ENCODE measurements at regions not wholly inside any gene's neighbourhood (a gene's known extent, or its start where the extent isn't known, plus 50 kb on each side); places are given as distances from the start of the nearest gene placed in this dataset.
A peak's percentile ranks its signal among the peaks of the same experiment; 100 is the strongest.
"Not testable (repeated sequence)": the region's sequence is repeated elsewhere in the genome, so short reads cannot be mapped to it uniquely, and the experiment has no call there.

GRCh38 chr15:22002711-22003110 is 77.6 kb upstream of the OR4M2 start:
- not testable (repeated sequence) for ATAC-seq (replicated peaks); H3K27ac Mint-ChIP-seq; H3K4me3 Mint-ChIP-seq; DNase-seq; H3K9me3 Mint-ChIP-seq; H3K4me1 Mint-ChIP-seq (ENCODE audit: low read depth in 2 of 2); H3K36me3 Mint-ChIP-seq (ENCODE audit: insufficient read depth); H3K27me3 Mint-ChIP-seq

DNA sequence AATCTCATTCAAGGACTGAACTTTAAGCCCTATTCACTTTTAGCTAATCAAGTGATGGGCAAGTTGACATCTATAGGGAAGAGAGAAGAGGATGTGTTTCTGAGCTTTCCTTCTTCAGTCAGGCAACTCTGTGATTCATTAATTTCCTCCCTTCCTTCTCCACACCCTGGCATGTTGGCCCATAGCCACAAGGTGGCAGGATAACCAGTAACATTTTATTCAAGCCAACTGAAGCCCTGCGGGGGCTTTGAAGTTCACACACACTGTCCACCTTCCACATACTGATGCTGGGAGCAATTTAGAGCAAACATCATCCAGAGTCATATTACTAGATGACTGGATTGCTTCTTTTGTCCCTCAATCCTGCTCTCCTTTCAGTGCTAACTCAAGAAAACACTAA is 91.2 kb upstream of the OR4M2 start:
- not testable (repeated sequence) for H3K9me3 Mint-ChIP-seq; H3K27me3 Mint-ChIP-seq; H3K4me3 Mint-ChIP-seq; DNase-seq; H3K27ac Mint-ChIP-seq; H3K4me1 Mint-ChIP-seq (ENCODE audit: low read depth in 2 of 2); H3K36me3 Mint-ChIP-seq (ENCODE audit: insufficient read depth)
- ATAC-seq (replicated peaks), result peak; percentile 57

GRCh38 chr15:21983820-21984219 is 96.5 kb upstream of the OR4M2 start:
- H3K4me3 Mint-ChIP-seq, H3K27me3 Mint-ChIP-seq: not testable (repeated sequence)

DNA sequence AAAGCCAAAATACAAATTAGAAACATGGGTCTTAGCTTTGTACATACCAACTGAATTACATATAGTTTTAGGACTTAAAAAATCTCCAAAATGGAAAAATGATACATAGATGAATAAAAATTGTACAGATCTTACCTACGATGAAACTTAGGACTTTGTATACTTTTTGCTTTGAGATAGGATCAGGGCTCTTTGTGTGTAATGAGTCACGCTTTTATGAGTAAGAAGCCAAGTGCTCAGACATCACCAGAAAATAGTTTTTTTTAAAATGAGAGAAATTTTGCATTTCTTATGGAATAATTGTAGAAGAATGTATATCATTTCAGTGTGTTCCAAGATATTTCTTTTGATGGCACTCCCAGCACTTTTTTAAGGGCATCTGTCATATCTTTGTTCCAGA is 100.4 kb upstream of the OR4M2 start:
- H3K27me3 Mint-ChIP-seq; H3K27ac Mint-ChIP-seq; H3K4me1 Mint-ChIP-seq (ENCODE audit: low read depth in 2 of 2); DNase-seq; ATAC-seq (replicated peaks); H3K4me3 Mint-ChIP-seq; H3K36me3 Mint-ChIP-seq (ENCODE audit: insufficient read depth); H3K9me3 Mint-ChIP-seq: not testable (repeated sequence)

More at GRCh38 chr15:21983820-21984219, 96.5 kb upstream of the OR4M2 start:
- ATAC-seq (replicated peaks); H3K27ac Mint-ChIP-seq; H3K4me1 Mint-ChIP-seq (ENCODE audit: low read depth in 2 of 2); H3K9me3 Mint-ChIP-seq; H3K36me3 Mint-ChIP-seq (ENCODE audit: insufficient read depth); DNase-seq: not testable (repeated sequence)

DNA sequence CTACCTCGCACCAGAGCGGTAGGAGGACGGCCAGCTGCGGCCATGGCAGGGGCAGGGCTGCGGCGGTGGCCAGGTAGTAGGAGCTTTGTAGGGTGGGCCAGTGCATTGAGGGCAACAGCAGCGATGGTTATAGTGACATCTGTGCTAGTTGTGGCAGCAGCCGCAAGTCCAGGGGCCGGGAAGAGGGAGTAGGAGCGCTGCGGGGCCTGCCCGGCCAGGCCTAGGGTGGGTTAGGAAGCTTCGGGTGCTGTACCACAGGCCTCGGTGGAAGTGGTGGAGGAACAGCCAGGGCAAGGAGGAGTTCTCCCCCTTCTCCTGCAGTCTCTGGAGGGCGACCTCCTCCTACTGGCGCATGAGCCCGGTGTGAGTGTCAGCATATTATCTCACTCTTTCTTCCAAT is 76.2 kb upstream of the POTEB start:
- not testable (repeated sequence) for ATAC-seq (replicated peaks); H3K27me3 Mint-ChIP-seq

DNA sequence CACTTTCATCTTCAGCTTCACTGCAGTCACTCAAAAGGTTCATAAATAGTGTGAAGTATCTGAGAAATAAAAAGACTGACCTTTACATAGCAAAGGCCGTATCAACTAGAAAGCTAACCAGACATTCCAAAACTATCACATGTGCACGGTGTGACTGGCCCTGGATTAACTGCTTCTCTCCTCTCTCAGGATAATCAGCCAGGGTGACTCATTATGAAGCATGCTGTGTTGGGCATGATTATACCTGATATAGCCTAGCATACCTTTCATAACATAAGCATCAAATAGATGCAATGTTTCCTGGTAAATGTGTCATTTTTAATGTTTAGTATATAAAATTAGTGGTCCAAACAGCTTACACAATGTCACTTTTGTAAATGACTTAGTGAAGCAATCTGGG is 62.8 kb upstream of the POTEB start:
- H3K9me3 Mint-ChIP-seq; H3K36me3 Mint-ChIP-seq (ENCODE audit: insufficient read depth); H3K27ac Mint-ChIP-seq; H3K4me3 Mint-ChIP-seq; DNase-seq; H3K4me1 Mint-ChIP-seq (ENCODE audit: low read depth in 2 of 2); H3K27me3 Mint-ChIP-seq; ATAC-seq (replicated peaks): not testable (repeated sequence)

More for the DNA sequence above, 76.2 kb upstream of the POTEB start:
- not testable (repeated sequence) for DNase-seq; H3K4me3 Mint-ChIP-seq; H3K36me3 Mint-ChIP-seq (ENCODE audit: insufficient read depth); H3K4me1 Mint-ChIP-seq (ENCODE audit: low read depth in 2 of 2); H3K9me3 Mint-ChIP-seq; H3K27ac Mint-ChIP-seq

Data from effector memory CD8-positive, alpha-beta T cell (primary cell).